ENCODE measurements at regions not wholly inside any gene's neighbourhood (a gene's known extent, or its start where the extent isn't known, plus 50 kb on each side); places are given as distances from the start of the nearest gene placed in this dataset.

GRCh38 chr13:97749174-97749573 is 204.3 kb upstream of the IPO5 start:
- no TSS peak for BruUV-seq (replicated peaks)
- peaks cover 14% of the 10 kb centered on the region for H3K9me3 Mint-ChIP-seq (ENCODE audit: unreplicated experiment)
- CTCF ChIA-PET = interaction anchor here (0.7 to 8.0 kb wide), 20 partner anchors 10 to 1915 kb away, joined by 3 to 126 read pairs (median 4); no protein-coding TSS in a partner anchor
- POLR2A ChIA-PET = interaction anchor here (0.9 to 3.0 kb wide), 4 partner anchors 12 to 149 kb away, joined by 3 to 14 read pairs (median 3); no protein-coding TSS in a partner anchor
- no peaks in the 10 kb centered on the region for H3K27me3 Mint-ChIP-seq (ENCODE audit: insufficient read depth, unreplicated experiment)
- no peak overlapping the region for H3K4me3 Mint-ChIP-seq (ENCODE audit: unreplicated experiment)
- H3K4me1 Mint-ChIP-seq (ENCODE audit: insufficient read depth, unreplicated experiment) = peaks cover 19% of the 10 kb centered on the region
- no peak overlapping the region for H3K27ac Mint-ChIP-seq (ENCODE audit: low read depth, unreplicated experiment)
- no peaks in the 10 kb centered on the region for H3K36me3 Mint-ChIP-seq (ENCODE audit: insufficient read depth, unreplicated experiment)
- intact Hi-C loops (cut with micrococcal nuclease) = loop anchor here (1.0 to 2.0 kb wide), 4 partner anchors 51 to 316 kb away; no protein-coding TSS in a partner anchor
- TF ChIP-seq CTCF (IDR thresholded peaks at IDR 0.05; ENCODE audit: unreplicated experiment) = peak; percentile 44
- peak; percentile 93 for DNase-seq (ENCODE audit: unreplicated experiment)

- intact Hi-C loops (cut with micrococcal nuclease) = no loop called here
- no peak overlapping the region for H3K27ac Mint-ChIP-seq (ENCODE audit: low read depth, unreplicated experiment)
- peaks cover 13% of the 10 kb centered on the region for H3K9me3 Mint-ChIP-seq (ENCODE audit: unreplicated experiment)
- DNase-seq (ENCODE audit: unreplicated experiment) = no peak
- no peaks in the 10 kb centered on the region for H3K27me3 Mint-ChIP-seq (ENCODE audit: insufficient read depth, unreplicated experiment)
- POLR2A ChIA-PET = interaction anchor here (0.6 to 0.9 kb wide), 3 partner anchors 30 to 506 kb away, joined by 3 read pairs; no protein-coding TSS in a partner anchor
- H3K36me3 Mint-ChIP-seq (ENCODE audit: insufficient read depth, unreplicated experiment) = no peaks in the 10 kb centered on the region
- H3K4me1 Mint-ChIP-seq (ENCODE audit: insufficient read depth, unreplicated experiment) = peaks cover 15% of the 10 kb centered on the region
- BruUV-seq (replicated peaks) = no TSS peak
- TF ChIP-seq CTCF (IDR thresholded peaks at IDR 0.05; ENCODE audit: unreplicated experiment) = no peak
- H3K4me3 Mint-ChIP-seq (ENCODE audit: unreplicated experiment) = no peak overlapping the region
- CTCF ChIA-PET = interaction anchor here (0.8 to 8.0 kb wide), 9 partner anchors 22 to 734 kb away, joined by 3 to 126 read pairs (median 5); no protein-coding TSS in a partner anchor
Measured at GRCh38 chr13:97751477-97751876, 202.0 kb upstream of the IPO5 start.

GRCh38 chr13:97752961-97753668 is 200.4 kb upstream of the IPO5 start:
- no peak overlapping the region for H3K27ac Mint-ChIP-seq (ENCODE audit: low read depth, unreplicated experiment)
- ChIA-PET CTCF (interaction anchor here (0.5 to 8.0 kb wide), 7 partner anchors 8 to 259 kb away, joined by 3 to 126 read pairs (median 3); no protein-coding TSS in a partner anchor), POLR2A (interaction anchor here (1.2 kb wide), 1 partner anchor 9 kb away, joined by 3 read pairs; no protein-coding TSS in a partner anchor)

More at GRCh38 chr13:97752961-97753668, 200.4 kb upstream of the IPO5 start:
- no peak for TF ChIP-seq CTCF (IDR thresholded peaks at IDR 0.05; ENCODE audit: unreplicated experiment)
- peaks cover 7% of the 10 kb centered on the region for H3K9me3 Mint-ChIP-seq (ENCODE audit: unreplicated experiment)
- H3K4me1 Mint-ChIP-seq (ENCODE audit: insufficient read depth, unreplicated experiment) = peaks cover 15% of the 10 kb centered on the region
- no peak for DNase-seq (ENCODE audit: unreplicated experiment)
- no peak overlapping the region for H3K4me3 Mint-ChIP-seq (ENCODE audit: unreplicated experiment)
- no peaks in the 10 kb centered on the region for H3K36me3 Mint-ChIP-seq (ENCODE audit: insufficient read depth, unreplicated experiment)
- H3K27me3 Mint-ChIP-seq (ENCODE audit: insufficient read depth, unreplicated experiment) = no peaks in the 10 kb centered on the region
- intact Hi-C loops (cut with micrococcal nuclease) = no loop called here
- BruUV-seq (replicated peaks) = no TSS peak
